IgD-negative memory B cell (primary cell): ENCODE measurements at regions not wholly inside any gene's neighbourhood (a gene's known extent, or its start where the extent isn't known, plus 50 kb on each side); places are given as distances from the start of the nearest gene placed in this dataset.

Source experiments
- H3K27ac Mint-ChIP-seq, 3 donors: one replicate each; pipeline ENCODE4 v1.8.0; 2020 to 2022; ENCODE audit warnings: mild to moderate bottlenecking in 3 of 3, mixed read lengths in 3 of 3, moderate library complexity in 1 of 3
- H3K27me3 Mint-ChIP-seq: one replicate; pipeline ENCODE4 v1.8.0; 2021; ENCODE audit warnings: mixed read lengths
- H3K36me3 Mint-ChIP-seq: one replicate; pipeline ENCODE4 v1.8.0; 2020; ENCODE audit warnings: mild to moderate bottlenecking, mixed read lengths
- H3K4me1 Mint-ChIP-seq, 3 donors: one replicate each; pipeline ENCODE4 v1.8.0; 2020 to 2022; ENCODE audit warnings: mixed read lengths in 3 of 3, mild to moderate bottlenecking in 1 of 3
- H3K4me3 Mint-ChIP-seq, 4 donors: one replicate each; pipeline ENCODE4 v1.8.0; 2020 to 2022; ENCODE audit warnings: mild to moderate bottlenecking in 4 of 4, mixed read lengths in 4 of 4, moderate library complexity in 3 of 4
- H3K9me3 Mint-ChIP-seq, 3 donors: one replicate each; pipeline ENCODE4 v1.8.0; 2020 to 2021; ENCODE audit warnings: mixed read lengths in 3 of 3, mild to moderate bottlenecking in 1 of 3

GRCh38 chr5:126369995-126370731, 53.0 kb upstream of the GRAMD2B start:
- no peak overlapping the region for H3K4me3 Mint-ChIP-seq
- H3K9me3 Mint-ChIP-seq = no peaks in the 10 kb centered on the region
- no peaks in the 10 kb centered on the region for H3K36me3 Mint-ChIP-seq
- no peak overlapping the region for H3K27ac Mint-ChIP-seq
- H3K27me3 Mint-ChIP-seq = peaks cover 7% of the 10 kb centered on the region
- H3K4me1 Mint-ChIP-seq = no peaks in the 10 kb centered on the region

GRCh38 chr5:126370796-126371718, 52.2 kb upstream of the GRAMD2B start:
- Mint-ChIP-seq H3K9me3 (no peaks in the 10 kb centered on the region), H3K27ac (no peak overlapping the region), H3K4me3 (peak overlapping the region in 1 of 4 donors; percentile 28), H3K36me3 (no peaks in the 10 kb centered on the region), H3K4me1 (no peaks in the 10 kb centered on the region), H3K27me3 (peaks cover 7% of the 10 kb centered on the region)

GRCh38 chr5:126373375-126374108, 49.7 kb upstream of the GRAMD2B start:
- Mint-ChIP-seq H3K4me3 (no peak overlapping the region), H3K9me3 (no peaks in the 10 kb centered on the region), H3K27ac (no peak overlapping the region), H3K36me3 (no peaks in the 10 kb centered on the region), H3K27me3 (peaks cover 6% of the 10 kb centered on the region), H3K4me1 (no peaks in the 10 kb centered on the region)
